Epithelial cell of proximal tubule (primary cell): ENCODE measurements at regions not wholly inside any gene's neighbourhood (a gene's known extent, or its start where the extent isn't known, plus 50 kb on each side); places are given as distances from the start of the nearest gene placed in this dataset.
A peak's percentile ranks its signal among the peaks of the same experiment; 100 is the strongest.

Source experiments
- DNase-seq: peaks from one replicate; pipeline ENCODE4 v3.0.0-alpha.2; 2011; ENCODE audit warnings: low read depth
- H3K4me3 ChIP-seq: 2 replicates; pipeline ENCODE4 v1.5.1; 2011; ENCODE audit warnings: low read depth, mild to moderate bottlenecking, low read length
- TF ChIP-seq, protein P1 (sequence below): conservative IDR thresholded peaks from 2 replicates; pipeline ENCODE4 v1.5.1; 2012; ENCODE audit warnings: low read depth, mild to moderate bottlenecking, low read length

DNA sequence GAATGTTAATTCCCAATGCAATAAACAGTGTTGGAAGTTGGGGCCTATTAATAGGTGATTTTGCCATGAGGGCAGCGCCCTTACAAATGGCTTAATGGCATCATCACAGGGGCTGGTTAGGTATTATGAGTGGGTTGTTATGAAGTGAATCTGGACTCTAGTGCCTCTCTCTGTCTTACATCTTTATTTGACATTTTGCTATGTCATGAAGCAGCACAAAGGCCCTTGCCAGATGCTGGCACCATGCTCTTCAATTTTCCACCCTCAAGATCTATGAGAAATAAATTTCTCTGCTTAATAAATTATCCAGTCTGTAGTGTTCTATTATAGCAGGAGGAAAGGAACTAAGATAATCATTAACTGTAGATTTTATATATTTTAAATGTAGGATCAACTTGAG is 1098.7 kb upstream of the NUDT12 start:
- DNase-seq, result no peak
- no peak overlapping the region for H3K4me3 ChIP-seq
- TF ChIP-seq, protein P1, sequence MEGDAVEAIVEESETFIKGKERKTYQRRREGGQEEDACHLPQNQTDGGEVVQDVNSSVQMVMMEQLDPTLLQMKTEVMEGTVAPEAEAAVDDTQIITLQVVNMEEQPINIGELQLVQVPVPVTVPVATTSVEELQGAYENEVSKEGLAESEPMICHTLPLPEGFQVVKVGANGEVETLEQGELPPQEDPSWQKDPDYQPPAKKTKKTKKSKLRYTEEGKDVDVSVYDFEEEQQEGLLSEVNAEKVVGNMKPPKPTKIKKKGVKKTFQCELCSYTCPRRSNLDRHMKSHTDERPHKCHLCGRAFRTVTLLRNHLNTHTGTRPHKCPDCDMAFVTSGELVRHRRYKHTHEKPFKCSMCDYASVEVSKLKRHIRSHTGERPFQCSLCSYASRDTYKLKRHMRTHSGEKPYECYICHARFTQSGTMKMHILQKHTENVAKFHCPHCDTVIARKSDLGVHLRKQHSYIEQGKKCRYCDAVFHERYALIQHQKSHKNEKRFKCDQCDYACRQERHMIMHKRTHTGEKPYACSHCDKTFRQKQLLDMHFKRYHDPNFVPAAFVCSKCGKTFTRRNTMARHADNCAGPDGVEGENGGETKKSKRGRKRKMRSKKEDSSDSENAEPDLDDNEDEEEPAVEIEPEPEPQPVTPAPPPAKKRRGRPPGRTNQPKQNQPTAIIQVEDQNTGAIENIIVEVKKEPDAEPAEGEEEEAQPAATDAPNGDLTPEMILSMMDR, result no peak

DNA sequence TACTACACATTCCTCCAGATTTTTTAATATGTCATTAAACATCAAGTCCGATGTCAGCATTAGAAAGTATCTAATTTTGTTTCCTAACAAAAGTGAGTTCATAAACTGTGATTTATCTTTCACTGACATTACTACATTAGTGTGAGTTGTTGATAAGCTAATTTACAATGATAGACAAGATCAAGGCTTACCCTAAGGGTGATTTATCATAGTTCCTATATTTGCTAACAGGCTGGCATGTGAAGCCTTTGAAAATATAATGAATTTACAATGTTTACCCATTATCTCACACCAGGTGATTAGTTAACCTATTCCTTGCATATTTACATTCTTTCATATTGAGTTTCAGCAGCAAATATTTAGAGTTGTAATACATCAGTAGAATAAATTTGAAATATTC is 1096.9 kb upstream of the NUDT12 start:
- no peak for DNase-seq
- TF ChIP-seq, protein P1, result no peak
- H3K4me3 ChIP-seq, result no peak overlapping the region

DNA sequence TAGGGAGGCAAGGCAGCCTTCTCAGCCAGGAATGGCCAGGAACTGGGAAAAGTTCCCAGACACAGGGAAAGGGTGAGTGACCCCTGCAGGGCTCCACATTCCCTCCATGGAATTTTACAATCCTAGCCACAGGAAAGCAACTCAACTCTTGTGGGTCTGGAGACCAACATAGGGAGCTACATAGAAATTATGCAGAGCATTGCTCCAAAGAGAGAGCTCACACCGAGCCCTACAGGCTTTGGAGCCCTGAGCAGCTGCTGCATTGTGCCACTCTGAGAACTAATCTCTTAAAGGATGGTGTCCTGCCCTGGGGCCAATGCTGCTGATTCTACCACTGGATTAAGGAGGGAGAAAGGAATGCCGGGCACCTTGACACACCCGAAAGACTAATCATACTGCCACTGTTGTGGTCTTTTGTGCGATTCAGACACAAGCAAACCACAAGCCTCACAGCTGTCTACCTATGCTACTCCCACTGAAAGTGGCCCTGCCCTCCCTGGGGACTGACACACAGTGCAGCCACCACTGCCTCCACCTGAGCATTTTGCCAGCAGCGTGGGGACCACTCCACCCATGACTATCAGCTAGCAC is 1089.8 kb upstream of the NUDT12 start:
- no peak overlapping the region for H3K4me3 ChIP-seq
- TF ChIP-seq, protein P1, result no peak
- DNase-seq, result no peak

DNA sequence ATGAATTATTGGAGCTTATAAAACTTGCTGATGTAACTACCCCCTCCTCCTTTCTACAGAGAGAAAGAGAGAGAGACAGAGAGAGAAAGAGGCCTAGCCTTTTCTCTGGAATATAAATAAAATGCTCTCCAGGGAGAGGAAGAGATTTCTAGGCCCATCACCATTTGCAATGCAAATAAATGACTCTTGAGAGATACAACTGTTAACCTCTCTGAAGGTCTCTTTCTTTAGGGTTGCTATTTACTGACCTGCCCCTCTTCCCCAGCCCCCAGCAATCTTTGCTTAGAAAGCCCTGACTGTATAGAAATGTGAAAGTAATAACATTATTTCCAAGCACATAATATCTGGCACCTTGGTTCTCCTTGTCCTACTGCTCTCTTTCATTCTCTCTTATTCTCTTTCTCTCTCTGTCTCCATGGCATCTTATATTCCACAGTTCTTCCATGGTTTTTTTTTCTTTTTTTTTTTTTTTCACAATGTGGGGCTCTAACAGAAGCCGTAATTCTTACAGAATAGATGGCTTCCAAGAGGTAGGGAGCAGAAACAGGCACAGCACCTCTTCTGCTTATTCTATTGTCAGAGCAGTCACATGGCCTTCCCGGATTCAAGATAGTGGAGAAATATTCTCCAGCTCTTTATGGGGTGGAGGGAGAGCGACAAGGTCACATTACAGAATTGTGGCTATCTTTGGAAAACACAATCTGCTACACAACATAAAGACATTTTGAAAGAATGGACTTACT is 1087.9 kb upstream of the NUDT12 start:
- TF ChIP-seq, protein P1, result no peak
- DNase-seq, result no peak
- H3K4me3 ChIP-seq, result no peak overlapping the region

DNA sequence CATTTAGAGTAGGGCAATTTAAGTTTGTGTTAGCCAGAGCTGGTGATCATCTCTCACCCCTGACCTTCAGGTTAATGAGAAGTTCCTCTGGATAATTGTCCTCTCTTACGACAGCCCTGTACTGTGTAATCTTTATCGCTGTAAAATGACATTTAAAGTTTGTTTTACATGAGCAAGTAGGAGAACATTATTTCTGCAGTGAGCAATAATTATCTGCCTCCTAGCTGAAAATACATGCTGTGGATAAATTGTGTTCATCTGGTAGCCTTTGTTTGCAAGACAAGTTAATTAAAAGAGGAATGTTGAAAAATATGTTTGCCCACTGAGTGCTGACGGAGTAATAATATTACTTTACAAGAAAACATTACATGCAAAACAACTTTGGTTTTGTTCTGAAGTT is 1083.8 kb upstream of the NUDT12 start:
- no peak overlapping the region for H3K4me3 ChIP-seq
- DNase-seq, result no peak
- TF ChIP-seq, protein P1, result no peak

DNA sequence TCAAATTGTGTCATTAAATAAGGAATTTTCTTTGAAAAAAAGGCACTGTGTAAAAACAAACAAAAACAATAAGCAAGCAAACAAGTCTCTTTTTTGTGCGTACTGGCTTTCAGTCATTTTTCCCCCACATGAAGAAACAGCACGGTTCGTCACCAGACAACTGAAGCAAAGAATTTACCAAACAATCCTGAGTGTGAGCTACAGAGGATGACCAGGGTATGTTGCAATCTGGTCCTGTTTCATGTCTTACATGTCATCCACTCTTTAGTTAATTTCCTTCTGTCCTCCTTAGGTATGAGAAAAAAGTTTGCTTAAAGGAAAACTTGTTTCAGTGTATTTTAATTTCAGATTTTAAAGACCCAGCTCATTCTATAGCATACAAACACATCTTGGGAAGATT is 1080.7 kb upstream of the NUDT12 start:
- no peak overlapping the region for H3K4me3 ChIP-seq
- peak; percentile 50 for DNase-seq
- TF ChIP-seq, protein P1, result no peak

DNA sequence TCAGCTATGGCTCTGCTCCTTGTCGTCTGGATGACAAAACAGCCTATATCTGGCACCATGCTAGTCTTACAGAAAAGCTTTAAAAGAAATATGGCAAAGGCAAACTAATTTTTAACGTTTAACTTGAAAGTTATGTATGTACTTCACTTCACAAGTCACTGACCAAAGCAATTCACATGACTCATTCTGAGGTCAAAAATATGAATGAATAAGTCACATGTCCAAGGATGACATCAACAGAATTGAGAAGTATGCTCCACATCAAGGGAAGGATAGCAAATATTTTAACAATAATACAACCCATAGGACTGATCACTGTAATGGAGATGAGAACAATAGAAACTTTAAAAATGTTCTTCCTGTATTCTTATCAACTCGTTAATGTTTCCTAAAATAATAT is 1072.6 kb upstream of the NUDT12 start:
- TF ChIP-seq, protein P1, result no peak
- no peak overlapping the region for H3K4me3 ChIP-seq
- peak; percentile 49 for DNase-seq
